Tibial nerve (tissue), 4 donors: ENCODE measurements at regions not wholly inside any gene's neighbourhood (a gene's known extent, or its start where the extent isn't known, plus 50 kb on each side); places are given as distances from the start of the nearest gene placed in this dataset.

Experiments used
- DNase-seq, 2 donors: peaks; one replicate each; pipeline ENCODE4 v3.0.0-alpha.2; 2019; ENCODE audit warnings: low spot score in 2 of 2
- H3K27ac ChIP-seq, 4 donors: fragments of 200-600 bp; sonication (generic) in 3 of 4; one replicate each; pipeline ENCODE4 v1.5.1; 2017 to 2019; ENCODE audit warnings: mild to moderate bottlenecking in 1 of 4
- H3K27me3 ChIP-seq, 2 donors: fragments of 200-600 bp; sonication (generic) in 1 of 2; one replicate each; pipeline versions ENCODE4 v1.5.1 to v1.6.0; 2017 to 2019
- H3K36me3 ChIP-seq, 3 donors: fragments of 200-600 bp; sonication (generic); one replicate each; pipeline ENCODE4 v1.5.1; 2018 to 2019
- H3K4me1 ChIP-seq, 4 donors: fragments of 200-600 bp; sonication (generic) in 3 of 4; one replicate each; pipeline ENCODE4 v1.5.1; 2017 to 2019
- H3K4me3 ChIP-seq, 4 donors: fragments of 200-600 bp; sonication (generic) in 3 of 4; one replicate each; pipeline ENCODE4 v1.5.1; 2017 to 2019; ENCODE audit warnings: mild to moderate bottlenecking in 1 of 4, moderate library complexity in 1 of 4
- H3K9me3 ChIP-seq, 4 donors: fragments of 200-600 bp; sonication (generic) in 3 of 4; one replicate each; pipeline ENCODE4 v1.5.1; 2017 to 2019
- EP300 ChIP-seq, 2 donors: sonication (generic); formaldehyde crosslinking; IDR thresholded peaks; one replicate each; pipeline ENCODE4 v1.6.1; 2017; ENCODE audit warnings: antibody characterized with exemption in 2 of 2, mild to moderate bottlenecking in 1 of 2
- POLR2A ChIP-seq, 2 donors: fragments of 450-650 bp; IDR thresholded peaks; one replicate each; pipeline ENCODE4 v1.6.1; 2017; ENCODE audit warnings: antibody characterized with exemption in 2 of 2, mild to moderate bottlenecking in 2 of 2, moderate library complexity in 2 of 2
- WGBS, 2 donors: methylation state at CpG; one replicate each; pipeline ENCODE4 v1.1.5; 2018; 5-methylcytosine and 5-hydroxymethylcytosine counted together
- TF ChIP-seq, protein P1 (sequence below), 5 experiments: fragments of 200-600 bp in 3 of 5; fragments of 450-650 bp in 2 of 5; sonication (generic) in 3 of 5; IDR thresholded peaks; one replicate each; pipeline ENCODE4 v1.5.1; 2016 to 2019; ENCODE audit warnings: antibody characterized with exemption in 5 of 5, mild to moderate bottlenecking in 3 of 5, moderate library complexity in 2 of 5

DNA sequence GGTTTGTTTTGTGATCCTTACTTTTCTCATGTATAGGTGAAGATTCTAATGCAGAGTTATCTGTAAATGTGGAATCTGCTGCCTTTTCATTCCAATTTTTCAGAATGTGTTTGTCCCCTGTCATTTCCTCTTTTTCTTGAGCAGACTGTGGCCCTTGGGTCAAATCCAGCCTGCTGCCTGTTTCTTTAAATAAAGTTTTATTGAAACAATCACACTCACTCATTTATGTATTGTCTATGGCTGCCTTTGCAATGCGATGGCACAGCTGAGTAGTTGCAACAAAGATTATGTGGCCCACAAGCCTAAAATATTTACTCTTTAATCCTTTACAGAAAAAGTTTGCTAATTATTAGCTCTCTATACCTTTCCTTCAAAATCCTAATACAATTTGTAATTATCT, 116.3 kb upstream of the NPHP3 start:
- no peak overlapping the region for H3K27ac ChIP-seq
- TF ChIP-seq POLR2A (IDR thresholded peaks at IDR 0.05) (no peak), EP300 (IDR thresholded peaks at IDR 0.05) (no peak)
- TF ChIP-seq, protein P1, sequence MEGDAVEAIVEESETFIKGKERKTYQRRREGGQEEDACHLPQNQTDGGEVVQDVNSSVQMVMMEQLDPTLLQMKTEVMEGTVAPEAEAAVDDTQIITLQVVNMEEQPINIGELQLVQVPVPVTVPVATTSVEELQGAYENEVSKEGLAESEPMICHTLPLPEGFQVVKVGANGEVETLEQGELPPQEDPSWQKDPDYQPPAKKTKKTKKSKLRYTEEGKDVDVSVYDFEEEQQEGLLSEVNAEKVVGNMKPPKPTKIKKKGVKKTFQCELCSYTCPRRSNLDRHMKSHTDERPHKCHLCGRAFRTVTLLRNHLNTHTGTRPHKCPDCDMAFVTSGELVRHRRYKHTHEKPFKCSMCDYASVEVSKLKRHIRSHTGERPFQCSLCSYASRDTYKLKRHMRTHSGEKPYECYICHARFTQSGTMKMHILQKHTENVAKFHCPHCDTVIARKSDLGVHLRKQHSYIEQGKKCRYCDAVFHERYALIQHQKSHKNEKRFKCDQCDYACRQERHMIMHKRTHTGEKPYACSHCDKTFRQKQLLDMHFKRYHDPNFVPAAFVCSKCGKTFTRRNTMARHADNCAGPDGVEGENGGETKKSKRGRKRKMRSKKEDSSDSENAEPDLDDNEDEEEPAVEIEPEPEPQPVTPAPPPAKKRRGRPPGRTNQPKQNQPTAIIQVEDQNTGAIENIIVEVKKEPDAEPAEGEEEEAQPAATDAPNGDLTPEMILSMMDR (IDR thresholded peaks at IDR 0.05), result no peak
- WGBS, 2 donors, result 88 to 93% methylated on average over 1 of the region's 1 CpG
- no peaks in the 10 kb centered on the region for H3K9me3 ChIP-seq
- no peak overlapping the region for H3K4me3 ChIP-seq
- DNase-seq, result no peak
- no peaks in the 10 kb centered on the region for H3K27me3 ChIP-seq
- no peaks in the 10 kb centered on the region for H3K4me1 ChIP-seq
- no peaks in the 10 kb centered on the region for H3K36me3 ChIP-seq

DNA sequence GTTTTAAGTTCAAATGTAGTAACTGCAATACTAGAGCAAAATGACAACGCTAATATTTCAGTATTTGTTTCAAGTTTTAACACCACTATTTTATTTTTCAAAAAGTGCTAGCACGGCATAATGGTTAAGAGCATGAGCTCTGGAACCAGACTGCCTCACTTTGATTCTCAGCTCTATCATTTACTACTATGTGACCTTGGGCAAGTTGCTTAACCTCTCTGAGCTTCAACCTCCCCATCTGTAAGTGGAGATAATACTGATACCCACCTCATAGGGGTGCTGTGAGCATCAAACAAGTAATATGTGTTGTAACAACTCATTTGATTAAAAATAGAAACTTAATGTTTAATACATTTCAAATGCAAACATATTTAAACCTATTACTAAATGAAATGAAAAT, 115.4 kb upstream of the NPHP3 start:
- no peaks in the 10 kb centered on the region for H3K27me3 ChIP-seq
- no peak overlapping the region for H3K27ac ChIP-seq
- WGBS, 2 donors, result 90 to 95% methylated on average over 2 of the region's 2 CpGs
- H3K36me3 ChIP-seq, result no peaks in the 10 kb centered on the region
- no peak for DNase-seq
- TF ChIP-seq EP300 (IDR thresholded peaks at IDR 0.05) (no peak), POLR2A (IDR thresholded peaks at IDR 0.05) (no peak)
- no peaks in the 10 kb centered on the region for H3K9me3 ChIP-seq
- H3K4me1 ChIP-seq, result no peaks in the 10 kb centered on the region
- H3K4me3 ChIP-seq, result no peak overlapping the region

DNA sequence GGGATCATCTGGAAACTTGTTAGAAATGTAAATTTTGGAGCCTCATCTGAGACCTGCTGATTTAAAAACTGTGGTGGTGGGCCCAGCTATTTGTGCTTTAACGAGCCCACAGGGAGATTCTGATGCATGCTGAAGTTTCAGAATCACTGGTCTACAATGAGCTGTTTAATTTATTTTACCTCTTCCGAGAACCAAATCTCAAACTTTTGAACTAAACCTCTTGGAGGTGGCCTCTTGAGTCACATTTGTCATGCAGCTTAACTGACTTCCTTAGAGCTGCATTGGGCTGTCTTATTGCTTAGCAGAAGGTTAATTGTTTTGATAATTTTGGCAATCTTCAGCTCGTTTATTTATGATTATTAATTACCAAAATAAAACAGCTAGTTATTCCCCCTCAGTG, 112.1 kb upstream of the NPHP3 start:
- DNase-seq, result no peak
- WGBS, 2 donors, result 33 to 45% methylated on average over 3 of the region's 3 CpGs
- H3K4me1 ChIP-seq, result no peaks in the 10 kb centered on the region
- no peaks in the 10 kb centered on the region for H3K9me3 ChIP-seq
- no peaks in the 10 kb centered on the region for H3K27me3 ChIP-seq
- H3K4me3 ChIP-seq, result no peak overlapping the region
- no peak overlapping the region for H3K27ac ChIP-seq
- TF ChIP-seq POLR2A (IDR thresholded peaks at IDR 0.05), result no peak
- TF ChIP-seq EP300 (IDR thresholded peaks at IDR 0.05), result no peak
- TF ChIP-seq, protein P1 (IDR thresholded peaks at IDR 0.05), result no peak
- no peaks in the 10 kb centered on the region for H3K36me3 ChIP-seq

DNA sequence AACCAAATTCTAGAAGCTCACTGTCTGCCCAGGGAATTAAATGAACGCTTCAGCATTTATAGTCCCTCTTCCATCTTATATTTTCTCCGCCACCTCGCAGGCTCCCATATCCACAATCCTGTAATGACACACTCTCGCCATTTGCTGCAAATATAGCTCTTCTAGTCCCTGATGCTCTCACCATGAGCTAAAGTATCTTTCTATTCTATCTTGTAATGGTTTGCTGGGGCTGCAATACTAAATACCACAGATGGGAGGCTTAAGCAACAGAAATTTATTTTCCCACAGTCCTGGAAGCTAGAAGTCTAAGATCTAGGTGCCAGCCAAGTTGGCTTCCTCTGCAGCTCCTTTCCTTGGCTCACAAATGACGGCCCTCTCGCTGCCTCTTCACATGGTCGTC, 106.9 kb upstream of the NPHP3 start:
- 93 to 96% methylated on average over 7 of the region's 7 CpGs for WGBS, 2 donors
- Histone ChIP-seq H3K36me3 (no peaks in the 10 kb centered on the region), H3K27ac (no peak overlapping the region), H3K4me1 (no peaks in the 10 kb centered on the region), H3K4me3 (no peak overlapping the region), H3K27me3 (no peaks in the 10 kb centered on the region), H3K9me3 (no peaks in the 10 kb centered on the region)
- TF ChIP-seq, protein P1 (IDR thresholded peaks at IDR 0.05), result no peak
- no peak for TF ChIP-seq POLR2A (IDR thresholded peaks at IDR 0.05)
- TF ChIP-seq EP300 (IDR thresholded peaks at IDR 0.05), result no peak
- no peak for DNase-seq

DNA sequence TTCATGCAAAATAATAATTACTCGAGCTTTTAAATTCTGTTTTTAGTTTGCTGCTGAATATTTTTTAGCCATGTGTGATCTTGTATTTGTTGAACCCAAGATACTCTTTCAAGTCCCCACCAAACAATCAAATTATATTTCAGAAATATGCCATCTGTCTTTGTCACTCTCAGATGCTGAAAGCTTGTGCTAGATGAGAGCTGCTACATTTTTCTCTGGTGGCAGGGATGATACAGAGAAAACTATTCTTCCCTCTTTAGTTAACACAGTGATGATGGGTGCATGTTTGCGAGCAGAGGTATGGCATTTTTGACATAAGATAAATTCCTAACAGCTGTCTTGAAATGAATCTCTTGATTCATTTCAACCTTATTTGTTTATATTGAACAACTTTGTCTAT, 100.6 kb upstream of the NPHP3 start:
- Histone ChIP-seq H3K27ac (no peak overlapping the region), H3K27me3 (no peaks in the 10 kb centered on the region), H3K4me3 (no peak overlapping the region), H3K9me3 (no peaks in the 10 kb centered on the region), H3K36me3 (no peaks in the 10 kb centered on the region), H3K4me1 (no peaks in the 10 kb centered on the region)
- no peak for DNase-seq
- WGBS, 2 donors, result 67 to 74% methylated on average over 2 of the region's 2 CpGs
- TF ChIP-seq EP300 (IDR thresholded peaks at IDR 0.05) (no peak), POLR2A (IDR thresholded peaks at IDR 0.05) (no peak)
- TF ChIP-seq, protein P1 (IDR thresholded peaks at IDR 0.05), result no peak

DNA sequence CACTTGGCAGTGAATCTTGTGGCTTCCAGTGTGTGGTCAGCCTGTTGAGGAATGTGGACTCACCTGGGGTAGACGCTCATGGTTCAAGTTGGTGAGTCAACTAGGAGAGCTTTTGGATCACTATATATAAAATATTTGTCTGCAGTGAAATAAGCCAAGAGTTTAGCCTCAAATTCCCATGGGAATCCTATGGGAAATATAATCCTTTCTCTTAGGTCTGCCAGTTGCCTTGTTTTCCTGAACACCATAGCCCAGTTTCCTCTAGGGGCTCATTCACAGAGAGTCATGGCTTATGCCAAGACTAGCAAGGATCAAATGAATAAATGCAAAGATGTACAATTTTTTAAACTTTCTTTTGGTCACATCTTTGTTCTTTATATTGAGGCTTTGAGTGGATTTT, 100.1 kb upstream of the NPHP3 start:
- no peaks in the 10 kb centered on the region for H3K4me1 ChIP-seq
- H3K36me3 ChIP-seq, result no peaks in the 10 kb centered on the region
- no peaks in the 10 kb centered on the region for H3K27me3 ChIP-seq
- no peak for DNase-seq
- no peak overlapping the region for H3K27ac ChIP-seq
- 52 to 73% methylated on average over 1 of the region's 1 CpG for WGBS, 2 donors
- H3K4me3 ChIP-seq, result no peak overlapping the region
- TF ChIP-seq POLR2A (IDR thresholded peaks at IDR 0.05) (no peak), EP300 (IDR thresholded peaks at IDR 0.05) (no peak)
- TF ChIP-seq, protein P1 (IDR thresholded peaks at IDR 0.05), result no peak
- H3K9me3 ChIP-seq, result no peaks in the 10 kb centered on the region
